Activated B cell treated with CpG ODN at 0.5 μM for 24 hours (primary cell): ENCODE measurements at regions not wholly inside any gene's neighbourhood (a gene's known extent, or its start where the extent isn't known, plus 50 kb on each side); places are given as distances from the start of the nearest gene placed in this dataset.

Experiments
- ATAC-seq: fragments of 200-7000 bp; cut with Tn5 transposase; one replicate; pipeline ENCODE4 v1.10.0; 2021; ENCODE audit warnings: low read depth, mild to moderate bottlenecking, moderate library complexity
- CTCF ChIA-PET: fragments of 350-600 bp; sonication (Branson Sonifier 250); formaldehyde crosslinking; loops from one replicate; lab custom pipeline; 2021; ENCODE audit warnings: antibody characterized with exemption; lab: Charles Lee
- POLR2A ChIA-PET: fragments of 350-600 bp; sonication (Branson Sonifier 250); formaldehyde crosslinking; loops from one replicate; lab custom pipeline; 2021; ENCODE audit warnings: antibody characterized with exemption; lab: Charles Lee
- DNase-seq: peaks from one replicate; pipeline ENCODE4 v3.0.0; 2022
- H3K27ac Mint-ChIP-seq: one replicate; pipeline ENCODE4 v1.8.0; 2020; ENCODE audit warnings: mixed read lengths
- H3K27me3 Mint-ChIP-seq: one replicate; pipeline ENCODE4 v1.8.0; 2021; ENCODE audit warnings: mixed read lengths
- H3K36me3 Mint-ChIP-seq: one replicate; pipeline ENCODE4 v1.8.0; 2021; ENCODE audit warnings: low read depth, mixed read lengths
- H3K4me1 Mint-ChIP-seq: one replicate; pipeline ENCODE4 v1.8.0; 2021; ENCODE audit warnings: mixed read lengths
- H3K4me3 Mint-ChIP-seq: one replicate; pipeline ENCODE4 v1.8.0; 2020; ENCODE audit warnings: mild to moderate bottlenecking, mixed read lengths
- H3K9me3 Mint-ChIP-seq: one replicate; pipeline ENCODE4 v1.8.0; 2020; ENCODE audit warnings: mixed read lengths
- intact Hi-C: fragments of 100-400 bp; cut with micrococcal nuclease; formaldehyde crosslinking; loops from one replicate; pipeline ENCODE4 v1.15.1; 2024
- TF ChIP-seq, protein P1 (sequence below): fragments of 200-600 bp; IDR thresholded peaks from one replicate; pipeline ENCODE4 v1.8.0; 2022; ENCODE audit warnings: antibody characterized with exemption, mild to moderate bottlenecking

DNA sequence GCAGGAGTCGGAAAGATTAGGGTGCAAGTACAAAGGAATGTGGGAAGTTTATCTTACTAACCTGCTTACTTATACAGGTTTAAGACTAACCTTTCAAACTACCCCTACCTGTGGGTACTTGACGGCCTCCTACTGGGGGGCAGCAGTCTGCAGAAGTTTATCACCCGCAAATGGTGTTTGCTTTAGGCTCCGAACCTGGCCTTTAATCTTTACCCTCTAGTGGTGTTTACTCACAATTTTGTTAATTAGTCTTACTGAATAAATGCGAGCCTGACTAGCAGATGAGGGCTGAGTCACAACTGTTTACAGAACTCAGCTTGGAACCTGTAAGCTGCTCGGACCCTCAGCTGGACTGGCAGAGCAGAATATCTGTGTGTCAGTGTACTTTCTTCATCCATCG is 204.2 kb upstream of the GPRIN3 start:
- H3K4me3 Mint-ChIP-seq, result no peak overlapping the region
- no peak for DNase-seq
- ChIA-PET POLR2A (no interaction called here), CTCF (no interaction called here)
- no peaks in the 10 kb centered on the region for H3K36me3 Mint-ChIP-seq
- intact Hi-C loops, result no loop called here
- H3K27me3 Mint-ChIP-seq, result peaks cover 6% of the 10 kb centered on the region
- peaks cover 3% of the 10 kb centered on the region for H3K9me3 Mint-ChIP-seq
- ATAC-seq, result no peak
- no peaks in the 10 kb centered on the region for H3K4me1 Mint-ChIP-seq
- TF ChIP-seq, protein P1, sequence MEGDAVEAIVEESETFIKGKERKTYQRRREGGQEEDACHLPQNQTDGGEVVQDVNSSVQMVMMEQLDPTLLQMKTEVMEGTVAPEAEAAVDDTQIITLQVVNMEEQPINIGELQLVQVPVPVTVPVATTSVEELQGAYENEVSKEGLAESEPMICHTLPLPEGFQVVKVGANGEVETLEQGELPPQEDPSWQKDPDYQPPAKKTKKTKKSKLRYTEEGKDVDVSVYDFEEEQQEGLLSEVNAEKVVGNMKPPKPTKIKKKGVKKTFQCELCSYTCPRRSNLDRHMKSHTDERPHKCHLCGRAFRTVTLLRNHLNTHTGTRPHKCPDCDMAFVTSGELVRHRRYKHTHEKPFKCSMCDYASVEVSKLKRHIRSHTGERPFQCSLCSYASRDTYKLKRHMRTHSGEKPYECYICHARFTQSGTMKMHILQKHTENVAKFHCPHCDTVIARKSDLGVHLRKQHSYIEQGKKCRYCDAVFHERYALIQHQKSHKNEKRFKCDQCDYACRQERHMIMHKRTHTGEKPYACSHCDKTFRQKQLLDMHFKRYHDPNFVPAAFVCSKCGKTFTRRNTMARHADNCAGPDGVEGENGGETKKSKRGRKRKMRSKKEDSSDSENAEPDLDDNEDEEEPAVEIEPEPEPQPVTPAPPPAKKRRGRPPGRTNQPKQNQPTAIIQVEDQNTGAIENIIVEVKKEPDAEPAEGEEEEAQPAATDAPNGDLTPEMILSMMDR, result no peak
- no peak overlapping the region for H3K27ac Mint-ChIP-seq

DNA sequence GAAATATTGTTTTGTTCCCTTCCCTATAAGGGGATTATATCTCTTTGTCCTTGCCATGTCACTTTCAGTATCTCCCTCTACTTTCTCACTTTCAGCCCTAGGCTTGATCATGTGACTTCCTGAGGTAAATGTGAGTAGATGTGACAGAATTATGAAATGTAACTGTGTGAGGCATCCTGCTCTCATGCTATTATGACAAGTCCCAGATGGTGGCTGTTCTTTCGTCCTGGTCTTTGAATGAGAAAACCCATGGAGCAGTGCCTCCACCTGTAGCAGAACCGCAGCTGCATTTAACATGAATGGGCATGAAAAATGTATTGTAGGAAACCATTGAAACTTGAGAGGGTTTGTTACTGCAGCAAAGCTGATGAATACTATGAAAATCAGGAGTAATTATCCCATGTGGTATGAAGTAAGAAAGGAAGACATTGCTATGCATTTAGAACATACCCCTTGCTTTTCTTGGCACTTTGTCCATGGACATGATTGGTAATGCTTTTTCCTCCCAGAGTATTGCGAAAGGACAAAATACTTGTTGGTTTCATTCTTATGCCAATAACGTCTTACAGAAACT is 202.2 kb upstream of the GPRIN3 start:
- POLR2A ChIA-PET, result no interaction called here
- peaks cover 6% of the 10 kb centered on the region for H3K27me3 Mint-ChIP-seq
- DNase-seq (no peak), ATAC-seq (no peak)
- no peaks in the 10 kb centered on the region for H3K36me3 Mint-ChIP-seq
- CTCF ChIA-PET, result no interaction called here
- H3K9me3 Mint-ChIP-seq, result peaks cover 3% of the 10 kb centered on the region
- no peaks in the 10 kb centered on the region for H3K4me1 Mint-ChIP-seq
- H3K27ac Mint-ChIP-seq, result no peak overlapping the region
- TF ChIP-seq, protein P1, result no peak
- no peak overlapping the region for H3K4me3 Mint-ChIP-seq
- intact Hi-C loops, result no loop called here

DNA sequence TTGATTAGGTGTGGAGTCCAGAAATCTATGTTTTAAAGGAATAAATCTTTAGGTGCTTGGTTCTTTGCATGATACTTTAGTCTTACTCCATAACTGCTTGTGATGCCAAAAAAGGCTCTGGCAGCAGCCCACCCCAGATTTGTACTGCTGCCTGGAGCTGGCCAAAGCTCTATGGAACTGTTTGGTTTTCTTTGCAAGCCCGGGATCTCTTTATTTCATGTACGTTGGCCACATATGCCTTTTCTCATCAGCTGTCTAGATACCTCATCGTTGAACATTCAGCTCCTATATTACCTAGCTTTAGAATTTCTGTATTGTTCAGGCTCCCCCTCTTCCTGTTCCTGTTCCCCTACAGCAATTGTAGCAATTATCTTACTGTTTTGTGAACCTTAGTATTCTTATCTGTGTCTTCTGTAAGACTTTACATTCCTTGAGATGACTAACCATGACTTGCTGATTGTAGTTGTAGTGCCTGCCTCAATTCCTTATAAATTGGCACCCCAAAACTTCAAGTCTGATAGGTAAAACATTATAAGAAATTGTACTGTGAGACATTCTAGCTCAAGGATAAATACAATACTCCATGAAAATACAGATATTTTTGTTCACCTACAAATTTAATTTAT is 199.4 kb upstream of the GPRIN3 start:
- H3K27ac Mint-ChIP-seq, result no peak overlapping the region

DNA sequence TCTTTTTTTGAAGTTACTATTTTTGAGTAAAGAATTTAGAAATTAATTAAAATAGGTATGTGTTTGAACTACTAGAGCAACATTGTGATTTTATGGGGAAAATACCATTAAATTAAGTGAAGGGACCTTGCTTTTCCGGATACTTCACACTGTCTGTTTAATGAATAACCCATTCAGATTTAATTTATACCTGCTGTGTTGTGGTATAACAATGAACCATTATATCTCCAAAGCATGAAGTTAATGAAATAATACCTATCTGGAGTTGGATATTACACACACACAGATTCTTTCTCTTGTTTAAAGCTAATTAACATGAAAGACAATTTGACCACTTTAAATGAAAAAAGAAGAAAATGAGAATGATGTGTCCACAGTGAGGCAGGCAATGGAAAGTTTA is 195.0 kb upstream of the GPRIN3 start:
- TF ChIP-seq, protein P1, result no peak
- no peaks in the 10 kb centered on the region for H3K4me1 Mint-ChIP-seq
- ATAC-seq (no peak), DNase-seq (no peak)
- H3K27ac Mint-ChIP-seq, result no peak overlapping the region
- ChIA-PET POLR2A (no interaction called here), CTCF (no interaction called here)
- no peak overlapping the region for H3K4me3 Mint-ChIP-seq
- no peaks in the 10 kb centered on the region for H3K9me3 Mint-ChIP-seq
- intact Hi-C loops, result no loop called here
- no peaks in the 10 kb centered on the region for H3K36me3 Mint-ChIP-seq
- H3K27me3 Mint-ChIP-seq, result peaks cover 8% of the 10 kb centered on the region

More for the DNA sequence above, 199.4 kb upstream of the GPRIN3 start:
- Mint-ChIP-seq H3K36me3 (no peaks in the 10 kb centered on the region), H3K27me3 (peaks cover 6% of the 10 kb centered on the region), H3K4me1 (no peaks in the 10 kb centered on the region), H3K9me3 (peaks cover 3% of the 10 kb centered on the region), H3K4me3 (no peak overlapping the region)
- CTCF ChIA-PET, result no interaction called here
- no peak for ATAC-seq
- POLR2A ChIA-PET, result no interaction called here
- intact Hi-C loops, result no loop called here
- DNase-seq, result no peak
- TF ChIP-seq, protein P1, result no peak

DNA sequence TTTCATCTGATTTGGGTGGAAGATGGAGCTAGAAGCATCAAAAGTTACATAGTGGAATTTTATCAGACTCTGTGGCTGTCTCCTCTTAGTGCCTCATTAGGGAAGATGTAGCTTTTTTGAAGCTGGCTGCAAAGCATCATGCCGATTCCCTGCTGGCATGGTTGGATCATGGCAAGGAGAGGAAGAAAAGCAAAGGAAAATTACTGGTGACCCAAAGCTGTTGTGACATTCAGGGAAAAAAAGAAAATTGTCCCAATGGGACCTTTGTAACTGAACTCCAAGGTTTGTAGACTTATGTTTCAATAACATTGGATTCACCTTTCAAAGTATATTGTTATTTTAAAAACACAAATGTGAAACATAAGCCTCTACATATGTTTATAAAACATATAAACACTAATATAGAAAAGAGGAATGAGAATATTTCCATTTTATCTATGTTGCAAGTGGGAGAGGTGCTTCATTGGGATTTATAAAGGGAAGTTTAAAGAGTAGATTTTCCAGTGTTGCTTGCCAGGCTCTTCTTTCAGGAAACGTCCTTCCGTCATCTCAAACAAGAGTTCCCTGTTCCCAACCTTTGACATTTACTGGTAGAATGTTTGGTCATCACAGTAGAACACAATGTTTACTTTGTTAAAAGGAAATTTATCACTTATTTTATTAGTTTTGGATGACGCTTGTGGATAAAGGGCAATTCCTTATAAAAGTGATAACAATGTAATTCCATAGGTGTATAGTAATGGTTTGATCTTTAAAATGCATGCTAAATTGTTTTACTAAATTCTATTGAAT is 190.1 kb upstream of the GPRIN3 start:
- Mint-ChIP-seq H3K4me1 (no peaks in the 10 kb centered on the region), H3K27ac (no peak overlapping the region), H3K4me3 (no peak overlapping the region), H3K36me3 (no peaks in the 10 kb centered on the region), H3K9me3 (no peaks in the 10 kb centered on the region), H3K27me3 (peaks cover 8% of the 10 kb centered on the region)
- ChIA-PET CTCF (interaction anchor here (0.7 kb wide), 1 partner anchor 745 kb away, joined by 3 read pairs; no protein-coding TSS in a partner anchor), POLR2A (no interaction called here)
- intact Hi-C loops, result no loop called here
- DNase-seq (no peak), ATAC-seq (no peak)
- TF ChIP-seq, protein P1, result no peak
